H9 (cell line): ENCODE measurements at regions not wholly inside any gene's neighbourhood (a gene's known extent, or its start where the extent isn't known, plus 50 kb on each side); places are given as distances from the start of the nearest gene placed in this dataset.

ENCODE experiments used
- DNase-seq: peaks from one replicate; pipeline ENCODE4 v3.0.0-alpha.2; 2017
- H2AFZ ChIP-seq: one replicate; pipeline ENCODE4 v1.6.1; 2013; ENCODE audit warnings: mild to moderate bottlenecking, low read length, control low read depth, moderate library complexity
- H2AK5ac ChIP-seq: 2 replicates; pipeline ENCODE4 v1.6.1; 2013; ENCODE audit warnings: low read length, control low read depth, mixed read lengths; ENCODE audit not compliant: insufficient read length
- H2BK120ac ChIP-seq: one replicate; pipeline ENCODE4 v1.6.1; 2013; ENCODE audit warnings: low read depth, mild to moderate bottlenecking, low read length, control low read depth, inconsistent platforms; ENCODE audit not compliant: poor library complexity, severe bottlenecking
- H2BK12ac ChIP-seq: 2 replicates; pipeline ENCODE4 v1.6.1; 2013; ENCODE audit warnings: low read length, control low read depth, mixed read lengths, low read depth; ENCODE audit not compliant: insufficient read length
- H2BK15ac ChIP-seq: 2 replicates; pipeline ENCODE4 v1.6.1; 2013; ENCODE audit warnings: low read depth, low read length, control low read depth
- H2BK20ac ChIP-seq: one replicate; pipeline ENCODE4 v1.6.1; 2013; ENCODE audit warnings: low read depth, mild to moderate bottlenecking, low read length, control low read depth, inconsistent platforms; ENCODE audit not compliant: poor library complexity, severe bottlenecking
- H2BK5ac ChIP-seq: 2 replicates; pipeline ENCODE4 v1.6.1; 2013; ENCODE audit warnings: low read length, control low read depth, mixed read lengths; ENCODE audit not compliant: insufficient read length
- H3K14ac ChIP-seq: 2 replicates; pipeline ENCODE4 v1.6.1; 2013; ENCODE audit warnings: low read length, control low read depth; ENCODE audit not compliant: insufficient read depth
- H3K18ac ChIP-seq: 2 replicates; pipeline ENCODE4 v1.6.1; 2013; ENCODE audit warnings: low read depth, mild to moderate bottlenecking, mixed read lengths, low read length, control low read depth; ENCODE audit not compliant: insufficient read length
- H3K23ac ChIP-seq: 2 replicates; pipeline ENCODE4 v1.6.1; 2013; ENCODE audit warnings: low read length, control low read depth, mixed read lengths, low read depth; ENCODE audit not compliant: insufficient read length
- H3K23me2 ChIP-seq: 2 replicates; pipeline ENCODE4 v1.6.1; 2013; ENCODE audit warnings: low read depth, mild to moderate bottlenecking, mixed read lengths, low read length, control low read depth; ENCODE audit not compliant: insufficient read length, poor library complexity, severe bottlenecking
- H3K27ac ChIP-seq: 2 replicates; pipeline ENCODE4 v1.5.1; 2013; ENCODE audit warnings: low read length, control low read depth, mixed read lengths, low read depth; ENCODE audit not compliant: insufficient read length
- H3K27me3 ChIP-seq: 2 replicates; pipeline ENCODE4 v1.6.1; 2013; ENCODE audit warnings: low read length, control low read depth, inconsistent platforms; ENCODE audit not compliant: insufficient read depth
- H3K4ac ChIP-seq: 2 replicates; pipeline ENCODE4 v1.6.1; 2013; ENCODE audit warnings: low read depth, mild to moderate bottlenecking, control low read depth, inconsistent platforms, low read length, moderate library complexity
- H3K4me1 ChIP-seq: 2 replicates; pipeline ENCODE4 v1.6.1; 2013; ENCODE audit warnings: low read length, control low read depth, inconsistent platforms; ENCODE audit not compliant: insufficient read depth
- H3K4me2 ChIP-seq: 2 replicates; pipeline ENCODE4 v1.6.1; 2013; ENCODE audit warnings: low read length, control low read depth, mixed read lengths; ENCODE audit not compliant: insufficient read length, insufficient read depth
- H3K56ac ChIP-seq: 2 replicates; pipeline ENCODE4 v1.6.1; 2013; ENCODE audit warnings: low read depth, mild to moderate bottlenecking, mixed read lengths, low read length, control low read depth; ENCODE audit not compliant: insufficient read length
- H3K79me1 ChIP-seq: 2 replicates; pipeline ENCODE4 v1.6.1; 2013; ENCODE audit warnings: low read depth, mild to moderate bottlenecking, moderate library complexity, low read length, control low read depth, inconsistent platforms; ENCODE audit not compliant: insufficient read depth, poor library complexity, severe bottlenecking
- H3K79me2 ChIP-seq: 2 replicates; pipeline ENCODE4 v1.6.1; 2013; ENCODE audit warnings: low read length, control low read depth, inconsistent platforms; ENCODE audit not compliant: insufficient read depth
- H3K9ac ChIP-seq: 2 replicates; pipeline ENCODE4 v1.6.1; 2013; ENCODE audit warnings: low read length, control low read depth, mixed read lengths; ENCODE audit not compliant: insufficient read length; ENCODE audit errors: extremely low read depth
- H3K9me3 ChIP-seq: one replicate; pipeline ENCODE4 v1.6.1; 2013; ENCODE audit warnings: low read depth, low read length, inconsistent platforms; ENCODE audit not compliant: control insufficient read depth
- H3T11ph ChIP-seq: one replicate; pipeline ENCODE4 v1.6.1; 2013; ENCODE audit warnings: mild to moderate bottlenecking, low read length, control low read depth, inconsistent platforms
- H4K20me1 ChIP-seq: one replicate; pipeline ENCODE4 v1.6.1; 2013; ENCODE audit not compliant: control insufficient read depth, insufficient read length, insufficient read depth
- H4K5ac ChIP-seq: 2 replicates; pipeline ENCODE4 v1.6.1; 2013; ENCODE audit warnings: low read depth, mild to moderate bottlenecking, mixed read lengths, low read length, control low read depth; ENCODE audit not compliant: insufficient read length
- H4K8ac ChIP-seq: replicated peaks from 2 replicates; pipeline ENCODE4 v1.6.1; 2013; ENCODE audit warnings: low read length, control low read depth, mixed read lengths, low read depth; ENCODE audit not compliant: insufficient read length
- H4K91ac ChIP-seq: 2 replicates; pipeline ENCODE4 v1.6.1; 2013; ENCODE audit warnings: low read depth, mild to moderate bottlenecking, moderate library complexity, mixed read lengths, low read length, control low read depth; ENCODE audit not compliant: insufficient read length
- H3K27ac Mint-ChIP-seq, 3 experiments: 2 replicates in 2 of 3; 3 replicates in 1 of 3; pipeline ENCODE4 v1.8.0; 2020 to 2021; ENCODE audit warnings: mixed read lengths in 3 of 3, mild to moderate bottlenecking in 1 of 3, moderate library complexity in 1 of 3
- H3K27me3 Mint-ChIP-seq: 2 replicates; pipeline ENCODE4 v1.8.0; 2021; ENCODE audit warnings: low read depth, mild to moderate bottlenecking, moderate library complexity, mixed read lengths
- H3K36me3 Mint-ChIP-seq, 3 experiments: 2 replicates in 2 of 3; 3 replicates in 1 of 3; pipeline ENCODE4 v1.8.0; 2020 to 2021; ENCODE audit warnings: low read depth in 3 of 3, mixed read lengths in 3 of 3; ENCODE audit not compliant: insufficient read depth in 1 of 3
- H3K4me1 Mint-ChIP-seq, 2 experiments: 2 replicates each; pipeline ENCODE4 v1.8.0; 2020; ENCODE audit warnings: mixed read lengths in 2 of 2
- H3K4me3 Mint-ChIP-seq, 2 experiments: 2 replicates in 1 of 2; 3 replicates in 1 of 2; pipeline ENCODE4 v1.8.0; 2020 to 2021; ENCODE audit warnings: mild to moderate bottlenecking in 2 of 2, mixed read lengths in 2 of 2, moderate library complexity in 1 of 2
- H3K9me3 Mint-ChIP-seq, 2 experiments: 2 replicates in 1 of 2; 3 replicates in 1 of 2; pipeline ENCODE4 v1.8.0; 2020; ENCODE audit warnings: mild to moderate bottlenecking in 2 of 2, mixed read lengths in 2 of 2, moderate library complexity in 1 of 2
- WGBS: extraction: QIAGEN DNeasy Blood & Tissue Kit; methylation state at CpG from one replicate; pipeline ENCODE4 v1.1.7; 2013; ENCODE audit warnings: missing lambda C conversion rate, low lambda C conversion rate, mixed read lengths; ENCODE audit not compliant: insufficient read length; ENCODE audit errors: extremely low coverage; 5-methylcytosine and 5-hydroxymethylcytosine counted together
- TF ChIP-seq, protein P1 (sequence below): fragments of 200-600 bp; sonication (generic); conservative IDR thresholded peaks from 3 replicates; pipeline ENCODE4 v1.8.0; 2021; ENCODE audit warnings: antibody characterized with exemption, mild to moderate bottlenecking

DNA sequence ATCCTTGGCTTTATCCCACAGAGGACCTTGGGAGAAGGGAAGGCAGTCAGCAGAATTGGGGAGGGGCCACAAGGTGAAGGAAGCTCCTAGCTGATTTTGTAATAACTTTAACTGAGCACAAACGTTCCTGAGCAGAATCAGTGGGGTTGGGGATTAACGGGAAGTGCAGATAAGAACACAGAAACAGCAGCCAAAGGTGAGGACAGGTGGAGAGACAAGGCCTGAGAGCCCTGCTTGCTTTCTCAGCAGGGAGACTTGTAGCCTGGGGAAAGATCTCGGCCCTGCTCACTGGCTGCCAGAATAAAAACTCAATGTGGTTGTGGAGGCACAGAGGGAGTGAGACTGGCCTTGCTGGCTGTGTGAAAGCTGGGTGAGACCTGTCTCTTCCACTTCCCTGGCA lies 265.2 kb upstream of the FAT3 start:
- Histone ChIP-seq H4K91ac (no peak overlapping the region), H3K4me2 (no peak overlapping the region), H3K56ac (no peak overlapping the region), H4K5ac (no peak overlapping the region), H3K4ac (no peak overlapping the region), H3K4me1 (no peaks in the 10 kb centered on the region), H3K79me2 (no peaks in the 10 kb centered on the region), H3K27ac (no peak overlapping the region), H3K14ac (no peak overlapping the region), H2BK20ac (no peak overlapping the region), H4K8ac (no peak overlapping the region), H3K9me3 (no peaks in the 10 kb centered on the region), H2AK5ac (no peak overlapping the region), H4K20me1 (no peaks in the 10 kb centered on the region), H3K79me1 (no peaks in the 10 kb centered on the region), H3K9ac (no peak overlapping the region), H2BK15ac (no peak overlapping the region), H3K23ac (no peak overlapping the region), H2BK5ac (no peak overlapping the region), H2BK12ac (no peak overlapping the region), H2BK120ac (no peak overlapping the region), H3T11ph (no peak overlapping the region), H3K27me3 (no peaks in the 10 kb centered on the region), H3K18ac (no peak overlapping the region), H2AFZ (no peak overlapping the region), H3K23me2 (no peaks in the 10 kb centered on the region)
- Mint-ChIP-seq H3K9me3 (peaks cover 21 to 25% of the 10 kb centered on the region in 2 experiments), H3K4me3 (no peak overlapping the region), H3K27ac (peak overlapping the region in 1 of 3 experiments; percentile 54; a peak in 2 of 7 replicates), H3K4me1 (no peaks in the 10 kb centered on the region), H3K36me3 (peaks cover 0 to 16% (median 5%) of the 10 kb centered on the region in 3 experiments; a peak in 5 of 7 replicates), H3K27me3 (no peaks in the 10 kb centered on the region; the same call in 1 of the 2 replicates)
- TF ChIP-seq, protein P1, sequence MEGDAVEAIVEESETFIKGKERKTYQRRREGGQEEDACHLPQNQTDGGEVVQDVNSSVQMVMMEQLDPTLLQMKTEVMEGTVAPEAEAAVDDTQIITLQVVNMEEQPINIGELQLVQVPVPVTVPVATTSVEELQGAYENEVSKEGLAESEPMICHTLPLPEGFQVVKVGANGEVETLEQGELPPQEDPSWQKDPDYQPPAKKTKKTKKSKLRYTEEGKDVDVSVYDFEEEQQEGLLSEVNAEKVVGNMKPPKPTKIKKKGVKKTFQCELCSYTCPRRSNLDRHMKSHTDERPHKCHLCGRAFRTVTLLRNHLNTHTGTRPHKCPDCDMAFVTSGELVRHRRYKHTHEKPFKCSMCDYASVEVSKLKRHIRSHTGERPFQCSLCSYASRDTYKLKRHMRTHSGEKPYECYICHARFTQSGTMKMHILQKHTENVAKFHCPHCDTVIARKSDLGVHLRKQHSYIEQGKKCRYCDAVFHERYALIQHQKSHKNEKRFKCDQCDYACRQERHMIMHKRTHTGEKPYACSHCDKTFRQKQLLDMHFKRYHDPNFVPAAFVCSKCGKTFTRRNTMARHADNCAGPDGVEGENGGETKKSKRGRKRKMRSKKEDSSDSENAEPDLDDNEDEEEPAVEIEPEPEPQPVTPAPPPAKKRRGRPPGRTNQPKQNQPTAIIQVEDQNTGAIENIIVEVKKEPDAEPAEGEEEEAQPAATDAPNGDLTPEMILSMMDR = no peak
- no CpG with 5 or more reads among the region's 3 CpGs for WGBS
- DNase-seq = no peak
